Pancreas (tissue), 10 donors: ENCODE measurements at regions not wholly inside any gene's neighbourhood (a gene's known extent, or its start where the extent isn't known, plus 50 kb on each side); places are given as distances from the start of the nearest gene placed in this dataset.

ENCODE experiments used
- ATAC-seq, 4 donors: fragments of 200-7000 bp; cut with Tn5 transposase; one replicate each; pipeline versions ENCODE4 v1.8.0 to v1.9.1; 2020; ENCODE audit warnings: mild to moderate bottlenecking in 4 of 4, moderate library complexity in 4 of 4
- DNase-seq, 6 donors: peaks; one replicate each; pipeline ENCODE4 v3.0.0-alpha.2; 2020
- FAIRE-seq: peaks from 2 replicates; lab custom pipeline; 2012; peaks lifted over from hg19 to GRCh38; lab: Jason Lieb, UNC
- H3K27ac ChIP-seq, 4 donors: fragments of 200-600 bp; sonication (generic); 1 replicate in 3 of 4; 2 replicates in 1 of 4; pipeline versions ENCODE4 v1.5.0 to v1.8.0; 2020
- H3K27me3 ChIP-seq, 4 donors: fragments of 200-600 bp; one replicate each; pipeline ENCODE4 v1.8.0; 2021
- H3K36me3 ChIP-seq, 3 donors: fragments of 200-600 bp; sonication (generic) in 1 of 3; one replicate each; pipeline versions ENCODE4 v1.5.0 to v1.8.0; 2020 to 2021
- H3K4me1 ChIP-seq, 3 donors: fragments of 200-600 bp; one replicate each; pipeline ENCODE4 v1.8.0; 2021
- H3K4me3 ChIP-seq, 4 donors: fragments of 200-600 bp; sonication (generic) in 2 of 4; one replicate each; pipeline versions ENCODE4 v1.5.0 to v1.8.0; 2020 to 2021
- H3K9me3 ChIP-seq, 4 donors: fragments of 200-600 bp; one replicate each; pipeline ENCODE4 v1.8.0; 2021
- CTCF ChIP-seq, 4 donors: fragments of 200-600 bp; sonication (generic) in 3 of 4; IDR thresholded peaks; one replicate each; pipeline versions ENCODE4 v1.5.0 to v1.8.0; 2021; ENCODE audit warnings: antibody characterized with exemption in 4 of 4
- WGBS, 2 donors: extraction: QIAGEN DNeasy Blood & Tissue Kit; methylation state at CpG; one replicate each; pipeline ENCODE4 v1.1.7; 2013; 5-methylcytosine and 5-hydroxymethylcytosine counted together
- intact Hi-C, 3 donors: fragments of 100-400 bp; cut with DNase I; formaldehyde crosslinking; loops; one replicate each; pipeline versions ENCODE4 v1.11.1 to v1.14.2; 2022
- donor health status: healthy with polysubstance abuse.
- donor health status: DM: no; HTN: no; CAD: no; lungs with moderate emphysema.
- donor health status: DM: no; HTN: no; CAD: no.
- donor health status: control.
- donor health status: control.
- donor health status: Bipolar disorder and iron deficiency.
- donor health status: DM: yes; HTN: yes; CAD: no.
- donor health status: DM: no; HTN: no; CAD: no.
- donor health status: DM: no; HTN: no; CAD: no.
- donor health status: DM: yes; HTN: yes; CAD: no.

GRCh38 chr13:112198396-112199010 is 131.6 kb downstream of the SOX1 start:
- Histone ChIP-seq H3K4me3 (no peak overlapping the region), H3K27ac (no peak overlapping the region), H3K4me1 (no peaks in the 10 kb centered on the region), H3K27me3 (peaks cover 0 to 10% (median 0%) of the 10 kb centered on the region in 4 donors), H3K9me3 (no peaks in the 10 kb centered on the region), H3K36me3 (no peaks in the 10 kb centered on the region)
- no peak for ATAC-seq
- no peak for FAIRE-seq
- TF ChIP-seq CTCF (IDR thresholded peaks at IDR 0.05) = no peak
- 55 to 64% methylated on average over 17 of the region's 17 CpGs for WGBS, 2 donors
- intact Hi-C loops = no loop called here
- no peak for DNase-seq

GRCh38 chr13:112200200-112200599 is 133.3 kb downstream of the SOX1 start:
- Histone ChIP-seq H3K4me3 (no peak overlapping the region), H3K27me3 (peaks cover 0 to 10% (median 0%) of the 10 kb centered on the region in 4 donors), H3K27ac (no peak overlapping the region), H3K4me1 (no peaks in the 10 kb centered on the region), H3K9me3 (no peaks in the 10 kb centered on the region), H3K36me3 (no peaks in the 10 kb centered on the region)
- DNase-seq (no peak), ATAC-seq (no peak), FAIRE-seq (no peak)
- no peak for TF ChIP-seq CTCF (IDR thresholded peaks at IDR 0.05)
- intact Hi-C loops = no loop called here
- WGBS, 2 donors = 48 to 54% methylated on average over 10 of the region's 10 CpGs

- Histone ChIP-seq H3K27ac (no peak overlapping the region), H3K27me3 (peaks cover 0 to 17% (median 0%) of the 10 kb centered on the region in 4 donors), H3K4me3 (no peak overlapping the region), H3K9me3 (no peaks in the 10 kb centered on the region), H3K36me3 (no peaks in the 10 kb centered on the region), H3K4me1 (no peaks in the 10 kb centered on the region)
- TF ChIP-seq CTCF (IDR thresholded peaks at IDR 0.05) = no peak
- no peak for FAIRE-seq
- DNase-seq = no peak
- intact Hi-C loops = no loop called here
- ATAC-seq = no peak
- 70 to 82% methylated on average over 19 of the region's 19 CpGs for WGBS, 2 donors
Measured at GRCh38 chr13:112202266-112202665, 135.3 kb downstream of the SOX1 start.

- intact Hi-C loops = no loop called here
- Histone ChIP-seq H3K4me3 (no peak overlapping the region), H3K27ac (no peak overlapping the region), H3K27me3 (peaks cover 0 to 17% (median 0%) of the 10 kb centered on the region in 4 donors), H3K9me3 (no peaks in the 10 kb centered on the region), H3K4me1 (no peaks in the 10 kb centered on the region), H3K36me3 (no peaks in the 10 kb centered on the region)
- no peak for TF ChIP-seq CTCF (IDR thresholded peaks at IDR 0.05)
- WGBS, 2 donors = 51 to 60% methylated on average over 10 of the region's 10 CpGs
- DNase-seq (no peak), FAIRE-seq (no peak), ATAC-seq (no peak)
Measured at GRCh38 chr13:112202966-112203365, 136.0 kb downstream of the SOX1 start.

- H3K27ac ChIP-seq = no peak overlapping the region
- ATAC-seq = no peak
- intact Hi-C loops = no loop called here
- no peak for TF ChIP-seq CTCF (IDR thresholded peaks at IDR 0.05)
- 66 to 73% methylated on average over 6 of the region's 6 CpGs for WGBS, 2 donors
- no peak overlapping the region for H3K4me3 ChIP-seq
- no peaks in the 10 kb centered on the region for H3K4me1 ChIP-seq
- no peaks in the 10 kb centered on the region for H3K9me3 ChIP-seq
- H3K27me3 ChIP-seq = peaks cover 0 to 17% (median 0%) of the 10 kb centered on the region in 4 donors
- no peaks in the 10 kb centered on the region for H3K36me3 ChIP-seq
- no peak for FAIRE-seq
- DNase-seq = no peak
Measured at GRCh38 chr13:112203614-112204013, 136.7 kb downstream of the SOX1 start.
